ENCODE measurements at regions not wholly inside any gene's neighbourhood (a gene's known extent, or its start where the extent isn't known, plus 50 kb on each side); places are given as distances from the start of the nearest gene placed in this dataset.

- TF ChIP-seq TCF7L2 (IDR thresholded peaks at IDR 0.05; ENCODE audit: borderline replicate concordance, extremely low read depth, insufficient read depth, insufficient read length) = no peak
These were observed 53.0 kb upstream of the LCLAT1 start (continued) for GRCh38 chr2:30394096-30394495.

GRCh38 chr2:30396436-30397232 is 50.4 kb upstream of the LCLAT1 start:
- Histone ChIP-seq H4K20me1 (ENCODE audit: insufficient read depth) (no peaks in the 10 kb centered on the region), H3K9me2 (ENCODE audit: insufficient read depth) (no peaks in the 10 kb centered on the region), H3K4me2 (ENCODE audit: low read length) (no peak overlapping the region), H3K27me3 (ENCODE audit: insufficient read depth, low read length) (peaks cover 13% of the 10 kb centered on the region; the same call in 1 of the 2 replicates), H3K36me3 (ENCODE audit: control insufficient read depth in 1 of 2, insufficient read depth in 2 of 2, low read length in 2 of 2) (no peaks in the 10 kb centered on the region), H3K9me3 (ENCODE audit: control insufficient read depth in 1 of 2, insufficient read depth in 1 of 2, low read depth in 1 of 2, low read length in 2 of 2) (no peaks in the 10 kb centered on the region), H3K9ac (ENCODE audit: low read length) (no peak overlapping the region), H3K79me2 (ENCODE audit: insufficient read depth, low read length) (no peaks in the 10 kb centered on the region), H3K4me1 (ENCODE audit: control insufficient read depth in 1 of 2, insufficient read depth in 2 of 2, low read length in 2 of 2) (no peaks in the 10 kb centered on the region), H3K27ac (ENCODE audit: low read depth, low read length) (no peak overlapping the region), H3K4me3 (replicated peaks in 1 of 2; ENCODE audit: low read depth in 1 of 2, low read length in 2 of 2) (no peak overlapping the region), H2AFZ (ENCODE audit: low read depth, low read length, poor library complexity, severe bottlenecking) (no peak overlapping the region)
- ChIA-PET CTCF (no interaction called here), RAD21 (ENCODE audit: low non-redundant PET in 1 of 2, low total read pairs in 2 of 2, uncharacterized antibody in 2 of 2, unreplicated experiment in 2 of 2) (no interaction called here), POLR2A (no interaction called here)
- DNase-seq (ENCODE audit: low read depth, low spot score) = no peak
- ATAC-seq = no peak
- BruUV-seq (replicated peaks) = no TSS peak
- intact Hi-C loops (cut with micrococcal nuclease) = no loop called here
- no peak for TF ChIP-seq POLR2AphosphoS5 (IDR thresholded peaks at IDR 0.05; ENCODE audit: low read depth, low read length)
- no peak for TF ChIP-seq CBX3 (IDR thresholded peaks at IDR 0.05; ENCODE audit: low read depth)
- no peak for TF ChIP-seq EZH2 (IDR thresholded peaks at IDR 0.05)
- no peak for TF ChIP-seq ZBTB33 (IDR thresholded peaks at IDR 0.05; ENCODE audit: extremely low read depth, insufficient replicate concordance, low read length)
- no peak for TF ChIP-seq CEBPB (IDR thresholded peaks at IDR 0.05; ENCODE audit: low read depth)
- TF ChIP-seq ELF1 (IDR thresholded peaks at IDR 0.05; ENCODE audit: borderline replicate concordance, low read depth) = no peak
- TF ChIP-seq SIN3A (IDR thresholded peaks at IDR 0.05; ENCODE audit: low read depth) = no peak
- TF ChIP-seq POLR2A (IDR thresholded peaks at IDR 0.05; ENCODE audit: borderline replicate concordance, extremely low read depth, insufficient read depth, insufficient read length) = no peak
- TF ChIP-seq YY1 (IDR thresholded peaks at IDR 0.05; ENCODE audit: extremely low read depth, insufficient replicate concordance, low read depth, low read length) = no peak
- TF ChIP-seq ATF3 (IDR thresholded peaks at IDR 0.05) = no peak
- TF ChIP-seq ZNF274 (IDR thresholded peaks at IDR 0.05; ENCODE audit: low read depth, low read length) = no peak
- no peak for TF ChIP-seq CTCF (IDR thresholded peaks at IDR 0.05 in 2 of 3, conservative IDR thresholded peaks at IDR 0.05 in 1 of 3; ENCODE audit: borderline replicate concordance in 1 of 3, insufficient read depth in 1 of 3, low read depth in 2 of 3, low read length in 2 of 3)
- TF ChIP-seq ZFX (IDR thresholded peaks at IDR 0.05) = no peak
- no peak for TF ChIP-seq REST (IDR thresholded peaks at IDR 0.05; ENCODE audit: low read depth)
- TF ChIP-seq TCF7L2 (IDR thresholded peaks at IDR 0.05; ENCODE audit: borderline replicate concordance, extremely low read depth, insufficient read depth, insufficient read length) = no peak
